GM19351 (cell line): ENCODE measurements at regions not wholly inside any gene's neighbourhood (a gene's known extent, or its start where the extent isn't known, plus 50 kb on each side); places are given as distances from the start of the nearest gene placed in this dataset.

Source experiments
- ATAC-seq: cut with Tn5 transposase; IDR thresholded peaks from one replicate; pipeline ENCODE4 v1.9.1; 2021; ENCODE audit warnings: mild to moderate bottlenecking, moderate library complexity; ENCODE audit not compliant: unreplicated experiment

DNA sequence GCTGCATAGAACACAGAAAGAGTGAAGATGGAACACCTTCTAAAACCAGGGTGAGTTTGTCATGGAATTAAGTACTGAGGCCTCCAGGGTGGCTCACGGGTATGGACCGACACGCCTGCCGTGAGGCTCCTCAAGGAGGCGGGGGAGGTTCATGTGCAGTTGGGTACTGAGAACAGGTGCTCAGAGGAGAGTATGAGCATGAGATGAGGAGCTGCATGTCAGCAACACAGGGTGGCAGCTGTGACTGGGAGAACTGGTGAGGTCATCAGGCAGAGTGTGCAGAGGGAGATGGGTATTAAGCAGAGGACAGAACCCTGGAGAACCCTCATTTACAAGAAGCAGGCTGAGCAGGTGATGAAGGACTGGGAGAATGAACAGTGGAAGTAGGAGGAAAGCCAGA, 63.2 kb upstream of the KLHL29 start:
- no peak for ATAC-seq

DNA sequence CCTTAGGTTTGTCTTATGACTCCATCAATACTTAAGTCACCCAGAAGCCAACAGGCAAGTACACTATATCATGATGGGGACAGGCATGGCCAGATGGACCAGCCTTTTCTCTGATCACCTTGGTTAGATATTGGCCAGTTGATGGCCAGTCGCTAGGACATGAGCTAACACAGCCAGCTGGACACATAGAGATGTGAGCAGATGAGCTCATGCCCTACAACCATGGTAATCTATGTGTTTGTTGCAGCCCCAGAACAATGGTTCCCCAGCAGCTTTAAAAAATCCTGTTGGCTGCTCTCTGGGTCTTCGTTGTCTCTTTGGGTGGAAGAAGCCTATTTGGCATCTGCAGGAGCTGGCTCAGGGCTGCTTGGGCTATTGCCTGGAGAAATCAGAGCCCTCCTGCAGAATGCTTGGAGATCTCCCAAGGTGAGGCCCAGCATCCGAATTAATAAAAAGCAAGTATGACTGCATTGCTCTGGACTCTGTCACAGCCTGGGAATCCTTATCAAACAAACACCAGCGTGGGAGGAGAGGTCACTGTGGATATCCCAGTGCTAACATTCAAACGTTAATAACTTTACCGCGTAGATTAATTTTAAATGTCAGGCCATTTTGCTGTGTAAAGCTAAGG, 62.3 kb upstream of the KLHL29 start:
- ATAC-seq, result no peak

DNA sequence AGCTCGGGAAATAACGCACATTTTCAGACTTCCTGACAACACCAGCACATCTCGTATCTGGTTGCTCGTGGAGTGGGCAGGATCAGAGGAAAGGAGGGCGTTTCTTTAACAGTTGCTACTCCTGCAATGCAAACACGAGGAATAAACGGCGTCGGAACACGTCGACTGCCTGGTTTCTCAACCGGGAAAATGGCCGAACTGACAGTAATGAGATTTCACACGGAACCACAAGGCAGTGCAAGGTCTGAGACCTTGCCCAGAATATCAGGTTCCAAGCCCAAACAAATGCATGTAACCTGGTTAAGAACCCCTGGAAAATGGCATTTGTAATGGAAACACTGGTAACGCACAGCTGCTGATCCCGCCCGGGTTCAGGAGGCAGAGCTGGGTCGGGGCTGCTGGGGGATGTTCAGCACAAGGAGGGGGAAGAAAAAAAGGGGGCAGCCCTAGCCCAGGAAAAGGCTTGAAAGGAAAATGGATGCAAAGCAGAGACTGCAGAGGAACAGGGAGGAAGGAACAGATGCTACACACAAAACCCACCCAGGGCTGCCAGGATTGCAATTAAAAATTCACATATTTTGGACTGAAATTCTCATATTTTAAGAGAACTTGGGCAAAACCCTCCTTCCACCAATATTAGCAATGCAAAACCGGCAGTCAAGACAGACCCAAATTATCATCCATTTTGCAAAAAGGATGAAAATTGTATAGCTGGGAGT, 61.6 kb upstream of the KLHL29 start:
- ATAC-seq, result no peak

DNA sequence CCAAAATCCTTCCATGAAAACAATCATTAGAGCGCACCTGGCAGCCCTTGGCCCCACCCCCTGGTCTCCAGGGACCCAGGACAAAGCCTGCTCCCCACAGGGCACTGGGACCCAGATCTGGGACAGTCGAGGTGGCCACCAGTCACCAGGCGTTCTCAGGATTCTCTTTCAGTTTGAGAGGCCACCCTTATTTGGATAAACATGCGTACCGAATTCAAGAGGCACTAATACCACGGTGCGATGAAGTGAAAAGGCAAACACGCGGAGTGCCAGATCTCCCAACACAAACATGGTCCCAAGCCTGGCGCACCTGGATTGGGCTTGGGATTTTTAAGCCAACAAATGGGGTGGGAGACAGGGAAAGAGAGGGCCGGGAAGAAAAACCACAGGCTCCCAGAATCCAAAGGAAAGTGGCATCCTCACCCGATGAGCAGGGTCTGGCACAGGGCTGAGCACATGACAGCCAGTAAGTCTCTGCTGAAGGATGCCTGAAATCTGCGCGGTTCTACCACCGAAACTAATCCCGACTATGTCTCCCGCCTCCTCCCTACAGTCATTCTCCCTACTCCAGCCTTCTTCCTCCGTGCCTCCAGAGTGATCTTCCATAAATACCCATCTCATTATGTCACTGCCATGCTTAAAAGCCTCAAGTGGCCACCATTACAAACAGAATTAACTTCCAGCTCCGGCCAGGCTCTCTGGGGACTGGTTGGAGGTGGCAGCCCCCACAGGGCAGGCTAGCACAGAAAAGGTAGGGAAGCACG, 60.9 kb upstream of the KLHL29 start:
- no peak for ATAC-seq

DNA sequence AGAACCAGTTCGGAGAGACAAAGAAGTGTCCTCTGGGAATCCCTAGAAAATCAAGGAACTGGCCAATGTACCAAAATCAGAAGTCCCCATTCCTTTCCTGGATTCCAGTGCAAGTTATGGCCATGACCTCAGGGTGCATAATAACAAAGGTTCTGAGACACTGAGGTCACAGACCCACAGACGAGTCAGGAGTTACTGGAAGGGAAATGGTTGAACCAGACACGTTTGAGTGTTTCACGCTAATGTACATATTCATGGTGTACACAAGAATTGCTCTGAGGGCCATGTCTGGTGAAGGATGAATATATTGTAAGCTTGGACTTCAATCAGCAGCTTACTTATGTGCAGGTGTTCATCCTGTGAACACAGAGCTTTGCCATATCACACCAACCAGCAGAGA, 58.6 kb upstream of the KLHL29 start:
- no peak for ATAC-seq

DNA sequence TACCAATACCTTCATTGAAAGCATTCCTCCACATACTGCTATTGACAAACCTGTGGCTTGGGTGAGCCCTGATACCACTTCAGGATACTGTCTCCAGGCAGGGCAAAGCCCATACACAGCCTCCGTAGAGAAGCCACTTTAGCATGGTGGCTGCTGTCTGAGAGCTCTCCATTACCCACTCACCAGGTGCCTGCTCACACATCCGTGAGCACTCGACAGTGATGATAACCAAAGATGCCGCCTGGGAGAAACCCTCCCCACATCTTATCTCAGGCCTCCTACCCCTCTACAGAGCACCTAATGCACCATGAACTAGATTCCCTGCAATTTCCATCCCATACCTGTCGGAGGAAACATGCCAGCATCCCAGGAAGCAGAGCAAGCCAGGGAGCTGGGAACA, 57.6 kb upstream of the KLHL29 start:
- no peak for ATAC-seq

DNA sequence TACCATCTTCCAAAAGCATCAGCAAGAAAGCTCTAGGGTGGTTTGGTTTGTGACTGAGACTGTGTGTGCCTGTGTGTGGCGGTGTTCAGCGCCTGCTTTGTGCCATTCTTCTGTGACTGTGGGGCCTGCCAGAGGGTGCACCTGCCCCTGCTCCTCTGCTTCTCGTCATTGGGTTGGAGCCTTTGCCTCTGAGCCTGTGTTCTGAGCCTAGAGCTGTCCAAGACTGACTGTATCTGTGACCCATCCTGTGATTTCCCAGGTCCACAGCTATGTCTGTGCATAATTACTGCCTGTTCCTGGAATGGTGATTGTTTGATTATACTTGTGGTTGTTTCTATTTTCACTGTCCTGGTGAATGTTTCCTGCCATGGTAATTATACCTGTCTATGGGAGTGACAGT, 57.1 kb upstream of the KLHL29 start:
- ATAC-seq, result no peak

DNA sequence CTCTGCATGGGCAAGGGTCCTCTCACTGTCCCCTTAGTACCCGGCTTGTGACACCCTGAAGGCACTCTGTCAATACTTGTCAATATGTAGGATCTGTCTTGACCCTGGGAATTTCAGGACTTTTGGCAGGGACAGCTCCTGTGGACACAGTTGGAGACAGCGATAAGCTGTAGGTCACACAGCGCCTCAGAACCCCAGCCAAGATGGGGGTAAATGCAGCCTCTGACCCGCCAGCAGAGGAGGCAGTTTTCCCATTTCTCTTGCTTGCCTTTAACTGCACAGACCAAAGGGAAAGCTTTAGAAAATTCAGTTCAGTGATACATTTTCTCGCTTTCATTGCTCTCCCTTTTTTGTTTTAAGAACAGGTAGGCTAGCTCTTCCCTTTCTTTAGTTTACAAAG, 54.8 kb upstream of the KLHL29 start:
- ATAC-seq, result no peak
